SIG-M5 treated with dmso at 0.1 percent for 504 hours (cell line): ENCODE measurements at regions not wholly inside any gene's neighbourhood (a gene's known extent, or its start where the extent isn't known, plus 50 kb on each side); places are given as distances from the start of the nearest gene placed in this dataset.
A peak's percentile ranks its signal among the peaks of the same experiment; 100 is the strongest.
"Not testable (repeated sequence)": the region's sequence is repeated elsewhere in the genome, so short reads cannot be mapped to it uniquely, and the experiment has no call there.

ENCODE experiments used
- DNase-seq: peaks from one replicate; lab custom pipeline; 2025; ENCODE audit not compliant: unreplicated experiment; lab: John Stamatoyannopoulos, UW

GRCh38 chr6:103455275-103455674 lies 1404.4 kb downstream of the HACE1 start:
- no peak for DNase-seq

GRCh38 chr6:103409475-103409874 lies 1450.2 kb downstream of the HACE1 start:
- no peak for DNase-seq

GRCh38 chr6:103405321-103405720 lies 1454.4 kb downstream of the HACE1 start:
- no peak for DNase-seq

GRCh38 chr6:103404799-103405198 lies 1454.9 kb downstream of the HACE1 start:
- no peak for DNase-seq

GRCh38 chr6:103396768-103397167 lies 1463.0 kb downstream of the HACE1 start:
- DNase-seq = no peak

- no peak for DNase-seq
These were observed 1480.4 kb downstream of the HACE1 start for GRCh38 chr6:103379272-103379671.

- DNase-seq = no peak
These were observed 1492.5 kb downstream of the HACE1 start for GRCh38 chr6:103367212-103367611.

- no peak for DNase-seq
These were observed 1503.2 kb downstream of the HACE1 start for GRCh38 chr6:103356531-103356930.

- no peak for DNase-seq
These were observed 1515.1 kb downstream of the HACE1 start for GRCh38 chr6:103344554-103345163.

- no peak for DNase-seq
These were observed 1524.3 kb downstream of the HACE1 start for GRCh38 chr6:103335412-103335811.

- no peak for DNase-seq
These were observed 1532.7 kb downstream of the HACE1 start for GRCh38 chr6:103326760-103327757.

- DNase-seq = no peak
These were observed 1546.3 kb downstream of the HACE1 start for GRCh38 chr6:103313432-103313831.

GRCh38 chr6:103294376-103294775 lies 1565.3 kb downstream of the HACE1 start:
- DNase-seq = not testable (repeated sequence)

GRCh38 chr6:103284835-103285234 lies 1574.9 kb downstream of the HACE1 start:
- DNase-seq = no peak

- DNase-seq = no peak
These were observed 1579.3 kb downstream of the HACE1 start for GRCh38 chr6:103280417-103280816.

GRCh38 chr6:103277936-103278335 lies 1581.8 kb downstream of the HACE1 start:
- DNase-seq = no peak

- DNase-seq = peak; percentile 65
These were observed 1586.7 kb downstream of the HACE1 start for GRCh38 chr6:103273048-103273447.

GRCh38 chr6:103269581-103269980 lies 1590.1 kb downstream of the HACE1 start:
- no peak for DNase-seq

GRCh38 chr6:103268335-103268734 lies 1591.4 kb downstream of the HACE1 start:
- no peak for DNase-seq

GRCh38 chr6:103264020-103264419 lies 1595.7 kb downstream of the HACE1 start:
- DNase-seq = no peak

- DNase-seq = no peak
These were observed 1604.6 kb downstream of the HACE1 start for GRCh38 chr6:103255132-103255531.

GRCh38 chr6:103236923-103237322 lies 1622.8 kb downstream of the HACE1 start:
- no peak for DNase-seq
